Activated CD8-positive, alpha-beta memory T cell treated with anti-CD3 and anti-CD28 coated beads, Interleukin-2, amount 50 U/mL, for 48 hours (primary cell): ENCODE measurements at regions not wholly inside any gene's neighbourhood (a gene's known extent, or its start where the extent isn't known, plus 50 kb on each side); places are given as distances from the start of the nearest gene placed in this dataset.

Experiments
- DNase-seq: peaks from one replicate; pipeline ENCODE4 v3.0.0-alpha.2; 2020

- DNase-seq, result no peak
These were observed 60.3 kb downstream of the SEC61B start for GRCh38 chr9:99282406-99282805.

GRCh38 chr9:99285965-99286364 is 63.9 kb downstream of the SEC61B start:
- DNase-seq, result no peak

GRCh38 chr9:99286536-99286935 is 64.5 kb downstream of the SEC61B start:
- no peak for DNase-seq

GRCh38 chr9:99287641-99288040 is 65.6 kb downstream of the SEC61B start:
- no peak for DNase-seq

GRCh38 chr9:99288830-99289229 is 66.7 kb downstream of the SEC61B start:
- no peak for DNase-seq

GRCh38 chr9:99294850-99295461 is 72.9 kb downstream of the SEC61B start:
- DNase-seq, result no peak

GRCh38 chr9:99296291-99296951 is 74.3 kb downstream of the SEC61B start:
- DNase-seq, result no peak

- DNase-seq, result no peak
These were observed 76.5 kb downstream of the SEC61B start for GRCh38 chr9:99298614-99299013.

GRCh38 chr9:99299211-99300102 is 77.4 kb downstream of the SEC61B start:
- DNase-seq, result no peak

- no peak for DNase-seq
These were observed 78.0 kb downstream of the SEC61B start for GRCh38 chr9:99300103-99300439.

- no peak for DNase-seq
These were observed 78.5 kb downstream of the SEC61B start for GRCh38 chr9:99300603-99301002.

GRCh38 chr9:99303177-99303576 is 81.1 kb downstream of the SEC61B start:
- DNase-seq, result no peak

GRCh38 chr9:99305124-99305523 is 83.0 kb downstream of the SEC61B start:
- DNase-seq, result no peak

- DNase-seq, result no peak
These were observed 84.0 kb downstream of the SEC61B start for GRCh38 chr9:99305820-99306811.

GRCh38 chr9:99307851-99308250 is 85.8 kb downstream of the SEC61B start:
- DNase-seq, result no peak

- DNase-seq, result no peak
These were observed 87.3 kb downstream of the SEC61B start for GRCh38 chr9:99309141-99309939.

- DNase-seq, result no peak
These were observed 90.7 kb downstream of the SEC61B start for GRCh38 chr9:99312736-99313135.

- no peak for DNase-seq
These were observed 97.0 kb downstream of the SEC61B start for GRCh38 chr9:99319048-99319447.

GRCh38 chr9:99322299-99322698 is 100.2 kb downstream of the SEC61B start:
- DNase-seq, result no peak

GRCh38 chr9:99326112-99326916 is 104.2 kb downstream of the SEC61B start:
- no peak for DNase-seq

- no peak for DNase-seq
These were observed 104.8 kb downstream of the SEC61B start for GRCh38 chr9:99326917-99327189.
